ENCODE measurements at regions not wholly inside any gene's neighbourhood (a gene's known extent, or its start where the extent isn't known, plus 50 kb on each side); places are given as distances from the start of the nearest gene placed in this dataset.

- H3K4me3 ChIP-seq (ENCODE audit: low read depth, low read length), result no peak overlapping the region
- TF ChIP-seq, protein P1, sequence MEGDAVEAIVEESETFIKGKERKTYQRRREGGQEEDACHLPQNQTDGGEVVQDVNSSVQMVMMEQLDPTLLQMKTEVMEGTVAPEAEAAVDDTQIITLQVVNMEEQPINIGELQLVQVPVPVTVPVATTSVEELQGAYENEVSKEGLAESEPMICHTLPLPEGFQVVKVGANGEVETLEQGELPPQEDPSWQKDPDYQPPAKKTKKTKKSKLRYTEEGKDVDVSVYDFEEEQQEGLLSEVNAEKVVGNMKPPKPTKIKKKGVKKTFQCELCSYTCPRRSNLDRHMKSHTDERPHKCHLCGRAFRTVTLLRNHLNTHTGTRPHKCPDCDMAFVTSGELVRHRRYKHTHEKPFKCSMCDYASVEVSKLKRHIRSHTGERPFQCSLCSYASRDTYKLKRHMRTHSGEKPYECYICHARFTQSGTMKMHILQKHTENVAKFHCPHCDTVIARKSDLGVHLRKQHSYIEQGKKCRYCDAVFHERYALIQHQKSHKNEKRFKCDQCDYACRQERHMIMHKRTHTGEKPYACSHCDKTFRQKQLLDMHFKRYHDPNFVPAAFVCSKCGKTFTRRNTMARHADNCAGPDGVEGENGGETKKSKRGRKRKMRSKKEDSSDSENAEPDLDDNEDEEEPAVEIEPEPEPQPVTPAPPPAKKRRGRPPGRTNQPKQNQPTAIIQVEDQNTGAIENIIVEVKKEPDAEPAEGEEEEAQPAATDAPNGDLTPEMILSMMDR (IDR thresholded peaks at IDR 0.05; ENCODE audit: insufficient read depth, low read length), result no peak
- DNase-seq (ENCODE audit: low read depth), result no peak
These were observed 332.7 kb downstream of the CYRIA start for GRCh38 chr2:16332681-16333557.

DNA sequence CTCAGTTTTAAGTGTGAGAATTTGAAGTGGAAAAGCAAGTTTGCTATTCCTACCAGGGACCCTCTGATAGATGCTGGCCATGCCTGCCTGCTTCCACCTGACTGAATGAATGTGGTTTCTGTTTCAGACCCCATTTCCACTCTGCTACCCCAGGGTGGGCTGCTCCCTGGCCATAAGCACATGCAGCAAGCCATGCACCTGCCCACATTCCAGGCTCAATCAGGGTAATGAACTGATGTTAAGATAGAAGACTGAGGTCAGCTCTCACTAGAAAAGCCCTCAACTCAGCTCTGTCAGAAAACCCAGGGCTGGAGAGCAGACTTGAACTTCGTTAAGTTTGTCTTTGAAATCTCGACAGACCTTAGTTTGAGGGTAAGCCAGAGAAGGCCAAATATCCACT, 333.9 kb downstream of the CYRIA start:
- no peak for DNase-seq (ENCODE audit: low read depth)
- TF ChIP-seq, protein P1 (IDR thresholded peaks at IDR 0.05; ENCODE audit: insufficient read depth, low read length), result no peak
- H3K4me3 ChIP-seq (ENCODE audit: low read depth, low read length), result no peak overlapping the region

GRCh38 chr2:16330982-16331381, 334.7 kb downstream of the CYRIA start:
- no peak overlapping the region for H3K4me3 ChIP-seq (ENCODE audit: low read depth, low read length)
- DNase-seq (ENCODE audit: low read depth), result no peak
- TF ChIP-seq, protein P1 (IDR thresholded peaks at IDR 0.05; ENCODE audit: insufficient read depth, low read length), result no peak

- DNase-seq (ENCODE audit: low read depth), result no peak
- TF ChIP-seq, protein P1 (IDR thresholded peaks at IDR 0.05; ENCODE audit: insufficient read depth, low read length), result no peak
These were observed 335.1 kb downstream of the CYRIA start for GRCh38 chr2:16330571-16330970.

DNA sequence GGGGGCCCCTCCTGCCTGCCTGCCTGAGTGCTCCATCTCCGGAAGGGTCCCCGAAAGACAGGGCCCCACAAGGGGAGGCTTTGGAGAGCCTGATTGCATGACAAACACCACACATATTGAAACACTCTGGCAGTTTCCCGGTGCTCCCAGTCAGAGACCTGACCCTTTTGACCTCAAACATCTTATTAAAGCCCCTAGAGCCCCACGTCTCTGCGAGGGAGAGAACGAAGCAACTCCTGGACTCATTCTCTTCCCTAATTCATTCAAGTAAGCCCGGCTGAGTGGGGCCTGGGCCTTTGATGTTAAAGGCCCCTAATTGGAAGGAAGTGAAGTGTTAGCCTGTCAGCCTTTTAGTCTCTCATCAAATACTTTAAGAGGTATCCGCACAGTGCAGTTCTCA, 335.6 kb downstream of the CYRIA start:
- no peak for DNase-seq (ENCODE audit: low read depth)
- H3K4me3 ChIP-seq (ENCODE audit: low read depth, low read length), result no peak overlapping the region
- TF ChIP-seq, protein P1 (IDR thresholded peaks at IDR 0.05; ENCODE audit: insufficient read depth, low read length), result no peak

More at GRCh38 chr2:16330571-16330970, 335.1 kb downstream of the CYRIA start:
- H3K4me3 ChIP-seq (ENCODE audit: low read depth, low read length), result no peak overlapping the region

GRCh38 chr2:16329421-16329820, 336.2 kb downstream of the CYRIA start:
- no peak overlapping the region for H3K4me3 ChIP-seq (ENCODE audit: low read depth, low read length)
- no peak for DNase-seq (ENCODE audit: low read depth)
- TF ChIP-seq, protein P1 (IDR thresholded peaks at IDR 0.05; ENCODE audit: insufficient read depth, low read length), result no peak

Measured in fibroblast of the aortic adventitia (primary cell).